ENCODE measurements at regions not wholly inside any gene's neighbourhood (a gene's known extent, or its start where the extent isn't known, plus 50 kb on each side); places are given as distances from the start of the nearest gene placed in this dataset.

- TF ChIP-seq PREB (CRISPR knock-in tag; IDR thresholded peaks at IDR 0.05; ENCODE audit: borderline replicate concordance) (no peak), NR1H2 (CRISPR knock-in tag; IDR thresholded peaks at IDR 0.05) (no peak), ATF2 (CRISPR knock-in tag; IDR thresholded peaks at IDR 0.05; ENCODE audit: borderline replicate concordance, low read depth) (no peak), MAX (CRISPR knock-in tag; IDR thresholded peaks at IDR 0.05) (no peak), HMGA2 (CRISPR knock-in tag; IDR thresholded peaks at IDR 0.05) (no peak), ZBTB43 (CRISPR knock-in tag; IDR thresholded peaks at IDR 0.05) (no peak)
These were observed 851.2 kb upstream of the NR2F2 start (continued) for GRCh38 chr15:95479308-95479707.

GRCh38 chr15:95485367-95485766, 845.1 kb upstream of the NR2F2 start:
- no peak for ATAC-seq
- CTCF ChIA-PET = no interaction called here
- Mint-ChIP-seq H3K27ac (no peak overlapping the region), H3K4me1 (no peaks in the 10 kb centered on the region), H3K36me3 (peaks cover 2% of the 10 kb centered on the region; the same call in 1 of the 2 replicates), H3K4me3 (no peak overlapping the region), H3K27me3 (ENCODE audit: low read depth) (no peaks in the 10 kb centered on the region; the same call in 1 of the 2 replicates), H3K9me3 (peaks cover 15% of the 10 kb centered on the region)
- DNase-seq (ENCODE audit: low spot score) = no peak
- no peak for TF ChIP-seq NFATC4 (CRISPR knock-in tag; IDR thresholded peaks at IDR 0.05)
- TF ChIP-seq USF2 (CRISPR knock-in tag; IDR thresholded peaks at IDR 0.05) = no peak
- no peak for TF ChIP-seq ZNF423 (CRISPR knock-in tag; IDR thresholded peaks at IDR 0.05)
- TF ChIP-seq ZNF263 (CRISPR knock-in tag; IDR thresholded peaks at IDR 0.05; ENCODE audit: low read depth) = no peak
- TF ChIP-seq ZNF416 (CRISPR knock-in tag; IDR thresholded peaks at IDR 0.05) = no peak
- no peak for TF ChIP-seq JAZF1 (CRISPR knock-in tag; IDR thresholded peaks at IDR 0.05)
- TF ChIP-seq CTCF (IDR thresholded peaks at IDR 0.05) = no peak
- TF ChIP-seq FOXJ3 (CRISPR knock-in tag; IDR thresholded peaks at IDR 0.05; ENCODE audit: borderline replicate concordance) = no peak
- POLR2A ChIA-PET = no interaction called here

GRCh38 chr15:95486224-95486623, 844.3 kb upstream of the NR2F2 start:
- no peak overlapping the region for H3K27ac Mint-ChIP-seq
- DNase-seq (ENCODE audit: low spot score) = no peak
- ATAC-seq = no peak
- H3K4me3 Mint-ChIP-seq = no peak overlapping the region
- no peaks in the 10 kb centered on the region; the same call in 1 of the 2 replicates for H3K27me3 Mint-ChIP-seq (ENCODE audit: low read depth)
- H3K9me3 Mint-ChIP-seq = peaks cover 15% of the 10 kb centered on the region
- H3K36me3 Mint-ChIP-seq = peaks cover 2% of the 10 kb centered on the region; the same call in 1 of the 2 replicates
- no peaks in the 10 kb centered on the region for H3K4me1 Mint-ChIP-seq
- ChIA-PET CTCF (no interaction called here), POLR2A (no interaction called here)
- TF ChIP-seq GTF2I (CRISPR knock-in tag; conservative IDR thresholded peaks at IDR 0.05) = no peak
- no peak for TF ChIP-seq ATF2 (CRISPR knock-in tag; IDR thresholded peaks at IDR 0.05; ENCODE audit: borderline replicate concordance, low read depth)
- TF ChIP-seq FOXP1 (CRISPR knock-in tag; IDR thresholded peaks at IDR 0.05; ENCODE audit: borderline replicate concordance) = no peak
- no peak for TF ChIP-seq PRRX2 (CRISPR knock-in tag; IDR thresholded peaks at IDR 0.05)
- no peak for TF ChIP-seq ZNF219 (CRISPR knock-in tag; IDR thresholded peaks at IDR 0.05; ENCODE audit: borderline replicate concordance)
- TF ChIP-seq TCF7 (CRISPR knock-in tag; IDR thresholded peaks at IDR 0.05; ENCODE audit: low read depth) = no peak
- TF ChIP-seq ZNF138 (CRISPR knock-in tag; conservative IDR thresholded peaks at IDR 0.05) = no peak
- no peak for TF ChIP-seq NR3C1 (CRISPR knock-in tag; conservative IDR thresholded peaks at IDR 0.05; ENCODE audit: low read depth)
- TF ChIP-seq AFF4 (CRISPR knock-in tag; IDR thresholded peaks at IDR 0.05; ENCODE audit: borderline replicate concordance) = no peak
